Tibial artery (tissue), 4 donors: ENCODE measurements at regions not wholly inside any gene's neighbourhood (a gene's known extent, or its start where the extent isn't known, plus 50 kb on each side); places are given as distances from the start of the nearest gene placed in this dataset.

Experiments used
- DNase-seq, 2 donors: peaks; one replicate each; pipeline ENCODE4 v3.0.0-alpha.2; 2019
- H3K27ac ChIP-seq, 2 donors: fragments of 200-600 bp; sonication (generic) in 1 of 2; 1 replicate in 1 of 2; 2 replicates in 1 of 2; pipeline ENCODE4 v1.5.1; 2018 to 2019; ENCODE audit warnings: mild to moderate bottlenecking in 1 of 2
- H3K27me3 ChIP-seq, 2 donors: fragments of 200-600 bp; sonication (generic) in 1 of 2; one replicate each; pipeline versions ENCODE4 v1.5.1 to v1.6.0; 2016 to 2019
- H3K36me3 ChIP-seq, 3 donors: fragments of 200-600 bp; sonication (generic) in 2 of 3; one replicate each; pipeline ENCODE4 v1.5.1; 2016 to 2019; ENCODE audit warnings: mild to moderate bottlenecking in 2 of 3
- H3K4me1 ChIP-seq, 4 donors: fragments of 200-600 bp; sonication (generic) in 2 of 4; 1 replicate in 3 of 4; 2 replicates in 1 of 4; pipeline ENCODE4 v1.5.1; 2016 to 2019
- H3K4me3 ChIP-seq, 2 donors: fragments of 200-600 bp; sonication (generic) in 1 of 2; 1 replicate in 1 of 2; 2 replicates in 1 of 2; pipeline ENCODE4 v1.5.1; 2018 to 2019; ENCODE audit warnings: mild to moderate bottlenecking in 2 of 2
- H3K9me3 ChIP-seq, 3 donors: fragments of 200-600 bp; sonication (generic) in 1 of 3; one replicate each; pipeline ENCODE4 v1.5.1; 2016 to 2019
- CTCF ChIP-seq, 2 experiments: fragments of 200-600 bp in 1 of 2; fragments of 450-650 bp in 1 of 2; IDR thresholded peaks; one replicate each; pipeline ENCODE4 v1.5.1; 2017 to 2019; ENCODE audit warnings: antibody characterized with exemption in 2 of 2, mild to moderate bottlenecking in 1 of 2, moderate library complexity in 1 of 2
- intact Hi-C: fragments of 100-400 bp; cut with DNase I; formaldehyde crosslinking; loops from one replicate; pipeline ENCODE4 v1.15.0; 2023; ENCODE audit warnings: low total_unique reads

DNA sequence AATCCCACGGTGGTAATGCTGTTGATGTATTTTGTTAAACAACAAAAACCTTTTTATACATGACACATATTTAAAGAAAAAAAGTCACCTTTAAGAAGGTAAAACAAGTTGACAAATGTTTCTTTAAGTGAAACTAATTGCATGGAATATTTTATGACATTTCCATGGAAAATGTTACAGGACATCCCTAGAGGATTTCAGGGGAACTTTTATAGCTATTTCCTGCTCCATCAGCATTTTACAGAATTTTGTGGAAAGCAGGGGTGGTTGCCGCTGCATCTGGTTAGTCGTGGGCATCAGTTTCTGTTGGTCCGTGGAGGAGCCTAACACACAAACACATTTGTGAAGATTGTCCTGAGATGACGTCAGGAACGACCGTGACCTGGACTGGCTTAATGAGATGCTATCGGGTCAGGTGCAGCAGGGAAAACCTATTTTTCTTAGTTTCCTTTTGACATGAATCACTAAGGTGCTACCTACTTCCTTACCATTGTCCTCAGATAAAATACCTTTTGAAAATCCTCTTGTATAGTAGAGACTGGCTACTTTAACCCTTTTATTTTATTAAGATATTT, 305.1 kb downstream of the MAP2K6 start:
- H3K36me3 ChIP-seq, result no peaks in the 10 kb centered on the region
- no peak overlapping the region for H3K27ac ChIP-seq
- TF ChIP-seq CTCF (IDR thresholded peaks at IDR 0.05), result no peak
- DNase-seq, result no peak
- intact Hi-C loops, result no loop called here
- no peaks in the 10 kb centered on the region for H3K27me3 ChIP-seq
- no peaks in the 10 kb centered on the region for H3K9me3 ChIP-seq
- no peak overlapping the region for H3K4me3 ChIP-seq
- H3K4me1 ChIP-seq, result no peaks in the 10 kb centered on the region

- H3K27me3 ChIP-seq, result no peaks in the 10 kb centered on the region
- no peak overlapping the region for H3K27ac ChIP-seq
- H3K9me3 ChIP-seq, result no peaks in the 10 kb centered on the region
- no peak for TF ChIP-seq CTCF (IDR thresholded peaks at IDR 0.05)
- no peak for DNase-seq
- no peaks in the 10 kb centered on the region for H3K36me3 ChIP-seq
- no peaks in the 10 kb centered on the region for H3K4me1 ChIP-seq
- H3K4me3 ChIP-seq, result no peak overlapping the region
- intact Hi-C loops, result no loop called here
These were observed 308.0 kb downstream of the MAP2K6 start for GRCh38 chr17:69722518-69722917.

GRCh38 chr17:69723316-69723715, 308.8 kb downstream of the MAP2K6 start:
- Histone ChIP-seq H3K36me3 (no peaks in the 10 kb centered on the region), H3K27ac (no peak overlapping the region), H3K4me3 (no peak overlapping the region), H3K4me1 (no peaks in the 10 kb centered on the region), H3K27me3 (no peaks in the 10 kb centered on the region), H3K9me3 (no peaks in the 10 kb centered on the region)
- no peak for TF ChIP-seq CTCF (IDR thresholded peaks at IDR 0.05)
- DNase-seq, result no peak
- intact Hi-C loops, result no loop called here

DNA sequence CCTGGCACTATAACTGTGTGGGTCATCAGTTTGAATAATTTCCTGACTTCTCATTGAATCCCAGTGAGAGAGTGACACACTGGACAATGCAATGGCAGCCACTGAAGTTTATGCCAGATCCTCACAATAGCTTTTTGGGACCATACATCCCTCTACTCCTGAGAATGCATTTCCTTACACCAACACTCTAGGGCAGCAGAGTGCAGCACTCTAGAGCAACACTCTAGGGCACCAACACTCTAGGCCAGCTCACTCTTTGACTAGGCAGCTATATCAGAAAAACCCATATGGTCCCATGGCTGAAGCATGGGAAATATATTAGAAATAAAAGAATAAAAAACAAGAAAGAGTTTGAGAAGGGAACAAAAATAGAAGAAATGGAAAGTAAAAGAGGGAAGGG, 309.2 kb downstream of the MAP2K6 start:
- Histone ChIP-seq H3K27me3 (no peaks in the 10 kb centered on the region), H3K4me1 (no peaks in the 10 kb centered on the region), H3K27ac (no peak overlapping the region), H3K36me3 (no peaks in the 10 kb centered on the region), H3K4me3 (no peak overlapping the region), H3K9me3 (no peaks in the 10 kb centered on the region)
- no peak for DNase-seq
- intact Hi-C loops, result no loop called here
- TF ChIP-seq CTCF (IDR thresholded peaks at IDR 0.05), result no peak

DNA sequence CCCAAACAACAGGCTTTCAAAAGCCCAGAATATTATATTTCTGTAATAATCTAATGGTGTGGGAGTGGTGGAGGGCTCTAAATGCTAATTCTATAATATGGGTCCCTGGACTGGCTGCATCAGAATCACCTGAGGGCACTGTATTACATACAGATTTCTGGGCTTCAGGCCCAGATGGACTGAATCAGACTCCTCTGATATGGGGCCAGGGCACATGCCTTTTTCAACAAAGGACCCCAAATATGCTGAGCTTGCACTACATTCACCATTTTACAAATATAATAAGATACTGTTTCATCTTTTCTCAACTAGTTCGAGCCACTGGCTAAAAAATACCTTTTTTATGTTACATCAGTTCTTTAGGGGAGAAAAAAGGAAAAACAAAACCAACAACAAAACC, 309.7 kb downstream of the MAP2K6 start:
- intact Hi-C loops, result no loop called here
- no peak for TF ChIP-seq CTCF (IDR thresholded peaks at IDR 0.05)
- no peaks in the 10 kb centered on the region for H3K27me3 ChIP-seq

DNA sequence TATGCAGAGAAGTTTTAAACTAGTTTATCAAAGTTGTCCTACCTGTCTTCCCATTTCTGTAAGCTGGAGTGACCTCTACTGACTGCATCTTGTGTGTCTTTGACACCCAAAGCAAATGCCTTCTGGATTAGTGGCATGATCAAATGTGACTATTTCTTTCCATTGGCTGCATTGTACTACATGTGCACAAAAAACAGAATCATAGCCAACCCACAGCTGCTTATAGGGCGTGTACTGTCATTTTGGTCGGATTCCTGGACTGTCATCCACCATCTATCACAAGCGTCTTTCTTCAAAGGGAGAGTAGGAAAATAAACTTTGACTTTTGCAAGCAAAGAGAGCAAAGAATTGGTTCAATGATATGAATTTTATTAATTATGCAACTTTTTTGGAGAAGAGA, 310.6 kb downstream of the MAP2K6 start:
- Histone ChIP-seq H3K4me3 (no peak overlapping the region), H3K36me3 (no peaks in the 10 kb centered on the region), H3K27ac (no peak overlapping the region), H3K4me1 (no peaks in the 10 kb centered on the region), H3K27me3 (no peaks in the 10 kb centered on the region), H3K9me3 (no peaks in the 10 kb centered on the region)
- intact Hi-C loops, result no loop called here
- no peak for DNase-seq
- TF ChIP-seq CTCF (IDR thresholded peaks at IDR 0.05), result no peak

More for the DNA sequence above, 309.7 kb downstream of the MAP2K6 start:
- H3K4me3 ChIP-seq, result no peak overlapping the region
- no peak for DNase-seq
- H3K4me1 ChIP-seq, result no peaks in the 10 kb centered on the region
- H3K9me3 ChIP-seq, result no peaks in the 10 kb centered on the region
- no peak overlapping the region for H3K27ac ChIP-seq
- no peaks in the 10 kb centered on the region for H3K36me3 ChIP-seq
